Mesodermal cell (in vitro differentiated cells): ENCODE measurements at regions not wholly inside any gene's neighbourhood (a gene's known extent, or its start where the extent isn't known, plus 50 kb on each side); places are given as distances from the start of the nearest gene placed in this dataset.
"Not testable (repeated sequence)": the region's sequence is repeated elsewhere in the genome, so short reads cannot be mapped to it uniquely, and the experiment has no call there.

Experiments
- H3K27ac ChIP-seq: 2 replicates; pipeline ENCODE4 v1.7.0; 2013; ENCODE audit warnings: mild to moderate bottlenecking, low read depth, low read length, moderate library complexity; ENCODE audit not compliant: severe bottlenecking
- H3K36me3 ChIP-seq: 2 replicates; pipeline ENCODE4 v1.7.1; 2013; ENCODE audit warnings: mild to moderate bottlenecking, low read length, moderate library complexity; ENCODE audit not compliant: control insufficient read depth, insufficient read depth
- H3K4me1 ChIP-seq: one replicate; pipeline ENCODE4 v1.7.1; 2013; ENCODE audit warnings: mild to moderate bottlenecking, low read length; ENCODE audit not compliant: insufficient read depth, control insufficient read depth, poor library complexity, severe bottlenecking
- H3K4me3 ChIP-seq: 2 replicates; pipeline ENCODE4 v1.7.0; 2013; ENCODE audit warnings: low read length, control low read depth, mild to moderate bottlenecking; ENCODE audit not compliant: insufficient read depth, poor library complexity, severe bottlenecking; ENCODE audit errors: extremely low read depth
- H3K9me3 ChIP-seq: 2 replicates; pipeline ENCODE4 v1.7.1; 2013; ENCODE audit warnings: mild to moderate bottlenecking, low read length, moderate library complexity; ENCODE audit not compliant: control insufficient read depth
- WGBS, 2 experiments: methylation state at CpG; one replicate each; pipeline ENCODE4 v1.1.5; 2013; ENCODE audit warnings: missing lambda C conversion rate in 2 of 2; ENCODE audit not compliant: insufficient coverage in 2 of 2; 5-methylcytosine and 5-hydroxymethylcytosine counted together

DNA sequence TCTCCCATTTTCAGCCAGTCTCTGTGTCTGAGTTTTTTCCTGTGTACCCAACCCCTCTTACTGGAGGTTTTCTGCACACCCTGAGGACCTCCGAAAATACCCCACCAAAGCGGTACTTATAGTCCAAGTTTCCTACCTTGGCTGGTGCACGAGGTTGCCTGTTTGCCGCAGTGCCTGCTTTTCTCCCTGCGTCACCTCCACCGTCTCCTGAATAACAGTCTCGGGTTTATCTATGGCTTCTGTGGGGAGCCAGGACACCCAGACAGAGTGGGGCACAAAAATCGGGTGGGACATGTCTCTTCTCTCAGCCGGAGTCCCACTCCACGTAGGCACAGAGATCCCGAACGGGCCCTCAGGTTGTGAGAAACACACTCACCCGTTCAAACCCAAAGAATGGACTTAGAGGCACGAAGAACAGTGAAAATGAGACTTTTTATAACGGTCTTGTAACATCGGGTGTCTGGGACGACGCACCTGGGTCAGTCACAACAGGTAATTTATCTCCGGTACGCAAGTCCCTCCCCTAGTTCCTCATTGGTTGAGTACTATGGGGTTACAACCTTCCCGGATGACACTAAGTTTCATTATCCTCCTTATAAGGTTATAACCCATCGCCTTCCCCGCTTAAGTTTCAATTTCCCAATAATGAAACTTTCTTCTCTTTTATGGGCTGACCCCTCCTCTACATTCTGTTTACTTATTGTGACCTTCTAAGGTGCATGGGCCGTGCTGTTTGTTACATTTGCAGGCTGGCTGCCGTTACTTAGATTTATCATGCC, 970.2 kb upstream of the COX7C start:
- no peaks in the 10 kb centered on the region for H3K36me3 ChIP-seq
- WGBS, 2 experiments, result 87% methylated on average over 22 to 24 of the region's 25 CpGs
- H3K9me3 ChIP-seq, result no peaks in the 10 kb centered on the region
- no peaks in the 10 kb centered on the region for H3K4me1 ChIP-seq
- H3K4me3 ChIP-seq, result no peak overlapping the region
- no peak overlapping the region for H3K27ac ChIP-seq

DNA sequence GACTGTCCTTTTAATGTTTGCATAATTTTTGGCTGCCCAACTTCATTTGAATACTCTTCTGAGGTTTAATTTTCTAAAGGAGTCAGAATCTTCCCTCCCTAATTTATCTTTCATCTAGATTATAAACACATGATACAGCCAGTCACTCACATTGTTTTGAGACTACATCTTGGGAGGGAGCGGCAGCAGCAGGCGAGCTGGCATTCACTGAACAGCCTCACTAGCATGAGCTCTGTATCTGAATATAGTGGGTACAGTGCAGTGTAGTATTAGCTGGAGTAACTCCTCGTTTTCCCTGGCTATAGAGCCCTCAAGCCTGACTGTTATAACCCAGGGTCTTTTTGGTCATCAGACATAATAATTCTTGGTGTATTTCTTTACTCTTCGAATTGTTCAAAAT, 969.2 kb upstream of the COX7C start:
- Histone ChIP-seq H3K9me3 (no peaks in the 10 kb centered on the region), H3K36me3 (no peaks in the 10 kb centered on the region), H3K4me1 (no peaks in the 10 kb centered on the region), H3K4me3 (no peak overlapping the region), H3K27ac (no peak overlapping the region)
- WGBS, 2 experiments, result no CpG with 5 or more reads among the region's 4 CpGs

DNA sequence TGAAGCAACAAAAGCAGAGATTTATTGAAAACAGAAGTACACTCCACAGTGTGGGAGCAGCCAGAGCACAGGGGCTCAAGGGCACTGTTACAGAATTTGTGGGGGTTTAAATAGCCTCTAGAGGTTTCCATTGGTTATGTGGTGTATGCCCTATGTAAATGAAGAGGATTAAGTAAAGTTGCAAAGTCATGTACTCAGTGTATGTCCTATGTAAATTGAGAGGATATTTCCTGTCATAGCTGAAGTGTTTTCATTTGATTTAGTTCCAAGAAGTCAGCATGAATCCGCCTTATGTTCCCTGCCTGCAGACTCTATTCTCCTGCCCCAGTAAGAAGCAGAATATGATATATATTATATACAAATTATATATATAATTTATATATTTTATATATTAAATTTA, 966.0 kb upstream of the COX7C start:
- no CpG with 5 or more reads among the region's 1 CpG for WGBS, 2 experiments
- no peaks in the 10 kb centered on the region for H3K9me3 ChIP-seq
- H3K4me3 ChIP-seq, result no peak overlapping the region
- H3K27ac ChIP-seq, result no peak overlapping the region
- no peaks in the 10 kb centered on the region for H3K4me1 ChIP-seq
- no peaks in the 10 kb centered on the region for H3K36me3 ChIP-seq

DNA sequence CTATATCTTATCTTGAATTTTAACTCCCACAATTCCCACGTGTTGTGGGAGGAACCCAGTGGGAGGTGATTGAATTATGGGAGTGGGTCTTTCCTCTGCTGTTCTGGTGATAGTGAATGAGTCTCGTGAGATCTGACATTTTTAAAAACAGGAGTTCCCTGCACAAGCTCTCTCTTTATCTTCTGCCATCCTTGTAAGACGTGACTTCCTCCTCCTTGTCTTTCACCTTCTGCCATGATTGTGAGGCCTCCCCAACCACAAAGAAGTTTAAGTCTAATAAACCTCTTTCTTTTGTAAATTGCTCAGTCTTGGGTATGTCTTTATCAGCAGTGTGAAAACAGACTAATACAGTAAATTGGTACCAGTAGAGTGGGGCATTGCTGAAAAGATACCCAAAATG, 963.6 kb upstream of the COX7C start:
- WGBS, 2 experiments, result 83 to 94% methylated on average over 1 to 2 of the region's 3 CpGs
- H3K4me1 ChIP-seq, result not testable (repeated sequence)

DNA sequence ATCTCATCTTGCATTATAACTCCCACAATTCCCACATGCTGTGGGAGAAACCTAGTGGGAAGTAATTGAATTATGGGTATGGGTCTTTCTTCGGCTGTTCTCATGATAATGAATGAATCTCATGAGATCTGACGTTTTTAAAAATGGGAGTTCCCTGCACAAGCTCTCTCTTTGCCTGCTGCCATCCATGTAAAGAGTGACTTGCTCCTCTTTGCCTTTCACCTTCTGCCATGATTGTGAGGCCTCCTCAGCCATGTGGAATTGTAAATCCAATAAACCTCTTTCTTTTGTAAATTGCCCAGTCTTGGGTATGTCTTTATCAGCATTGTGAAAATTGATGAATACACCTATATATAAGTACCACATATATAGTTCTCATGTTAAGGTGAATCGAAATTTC, 961.7 kb upstream of the COX7C start:
- no peak overlapping the region for H3K4me3 ChIP-seq
- no peak overlapping the region for H3K27ac ChIP-seq
- no peaks in the 10 kb centered on the region for H3K9me3 ChIP-seq
- no peaks in the 10 kb centered on the region for H3K4me1 ChIP-seq
- H3K36me3 ChIP-seq, result no peaks in the 10 kb centered on the region
- WGBS, 2 experiments, result 60 to 100% methylated on average over 1 to 2 of the region's 3 CpGs

More for the DNA sequence above, 963.6 kb upstream of the COX7C start:
- H3K9me3 ChIP-seq, H3K27ac ChIP-seq, H3K36me3 ChIP-seq, H3K4me3 ChIP-seq: not testable (repeated sequence)

DNA sequence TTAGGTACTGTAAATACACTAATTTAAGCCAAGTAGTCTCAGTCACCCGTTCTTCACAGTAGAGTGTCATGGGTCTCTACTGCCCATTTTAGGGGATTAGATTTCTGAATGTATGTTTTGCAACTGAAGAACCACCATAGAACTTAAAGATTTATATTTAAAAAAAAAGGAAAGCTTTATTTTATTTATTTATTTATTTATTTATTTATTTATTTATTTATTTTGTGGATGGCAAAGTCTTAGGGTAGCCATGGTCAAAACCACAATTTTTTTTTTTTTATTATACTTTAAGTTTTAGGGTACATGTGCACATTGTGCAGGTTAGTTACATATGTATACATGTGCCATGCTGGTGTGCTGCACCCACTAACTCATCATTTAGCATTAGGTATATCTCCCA, 960.4 kb upstream of the COX7C start:
- H3K27ac ChIP-seq, H3K9me3 ChIP-seq, H3K36me3 ChIP-seq, H3K4me1 ChIP-seq, H3K4me3 ChIP-seq: not testable (repeated sequence)
- no CpG with 5 or more reads among the region's 1 CpG for WGBS, 2 experiments

DNA sequence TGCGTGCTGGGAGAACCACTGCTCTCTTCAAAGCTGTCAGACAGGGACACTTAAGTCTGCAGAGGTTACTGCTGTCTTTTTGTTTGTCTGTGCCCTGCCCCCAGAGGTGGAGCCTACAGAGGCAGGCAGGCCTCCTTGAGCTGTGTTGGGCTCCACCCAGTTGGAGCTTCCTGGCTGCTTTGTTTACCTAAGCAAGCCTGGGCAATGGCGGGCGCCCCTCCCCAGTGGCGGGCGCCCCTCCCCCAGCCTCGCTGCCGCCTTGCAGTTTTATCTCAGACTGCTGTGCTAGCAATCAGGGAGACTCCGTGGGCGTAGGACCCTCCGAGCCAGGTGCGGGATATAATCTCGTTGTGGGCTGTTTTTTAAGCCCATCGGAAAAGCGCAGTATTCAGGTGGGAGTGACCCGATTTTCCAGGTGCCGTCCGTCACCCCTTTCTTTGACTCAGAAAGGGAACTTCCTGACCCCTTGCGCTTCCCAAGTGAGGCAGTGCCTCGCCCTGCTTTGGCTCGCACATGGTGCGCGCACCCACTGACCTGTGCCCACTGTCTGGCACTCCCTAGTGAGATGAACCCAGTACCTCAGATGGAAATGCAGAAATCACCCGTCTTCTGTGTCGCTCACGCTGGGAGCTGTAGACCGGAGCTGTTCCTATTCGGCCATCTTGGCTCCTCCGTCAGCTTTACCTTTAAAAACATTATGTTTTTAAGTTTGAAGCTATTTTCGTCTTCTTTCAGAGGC, 954.6 kb upstream of the COX7C start:
- WGBS, 2 experiments, result 91 to 95% methylated on average over 8 of the region's 29 CpGs
- not testable (repeated sequence) for H3K4me1 ChIP-seq, H3K36me3 ChIP-seq, H3K9me3 ChIP-seq, H3K27ac ChIP-seq, H3K4me3 ChIP-seq

DNA sequence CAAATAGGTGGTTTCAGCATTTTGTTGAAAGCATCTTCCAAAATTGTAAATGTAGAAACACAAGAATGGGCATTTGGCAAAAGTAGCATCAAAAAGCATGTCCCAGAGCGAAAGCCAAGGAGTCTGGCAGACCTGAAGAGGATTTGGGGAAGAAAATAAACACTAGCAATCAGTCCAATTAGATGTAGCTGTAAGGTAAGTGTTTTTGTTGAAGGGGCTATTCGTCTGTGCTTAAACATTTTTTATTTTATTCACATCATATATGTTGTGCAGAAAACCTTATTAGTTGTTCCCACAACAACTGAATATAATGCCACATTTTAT, 954.1 kb upstream of the COX7C start:
- no peak overlapping the region for H3K4me3 ChIP-seq
- no peak overlapping the region for H3K27ac ChIP-seq
- no peaks in the 10 kb centered on the region for H3K9me3 ChIP-seq
- no peaks in the 10 kb centered on the region for H3K36me3 ChIP-seq
- H3K4me1 ChIP-seq, result no peaks in the 10 kb centered on the region
- 83 to 86% methylated on average over 1 of the region's 2 CpGs for WGBS, 2 experiments

DNA sequence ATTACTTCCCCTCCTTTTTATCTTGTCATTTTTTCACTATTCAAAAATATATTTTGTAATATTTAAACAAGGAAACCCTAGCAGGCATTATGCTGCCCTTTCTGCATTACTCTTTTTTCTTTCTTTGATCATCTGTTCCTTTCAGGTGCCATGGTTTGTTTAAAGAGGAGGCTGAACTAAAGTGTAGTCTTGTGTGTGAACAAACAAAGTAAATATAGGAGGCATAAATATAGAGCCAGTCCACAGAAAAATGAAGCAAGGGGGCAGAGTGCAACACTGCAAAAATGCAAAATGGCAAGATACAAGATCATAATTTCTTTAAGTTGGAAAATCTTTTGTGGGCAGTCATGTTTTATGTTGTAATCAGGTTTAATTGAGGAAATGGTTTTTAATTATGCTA, 947.3 kb upstream of the COX7C start:
- Histone ChIP-seq H3K9me3 (no peaks in the 10 kb centered on the region), H3K27ac (no peak overlapping the region), H3K4me1 (no peaks in the 10 kb centered on the region), H3K4me3 (no peak overlapping the region), H3K36me3 (no peaks in the 10 kb centered on the region)

DNA sequence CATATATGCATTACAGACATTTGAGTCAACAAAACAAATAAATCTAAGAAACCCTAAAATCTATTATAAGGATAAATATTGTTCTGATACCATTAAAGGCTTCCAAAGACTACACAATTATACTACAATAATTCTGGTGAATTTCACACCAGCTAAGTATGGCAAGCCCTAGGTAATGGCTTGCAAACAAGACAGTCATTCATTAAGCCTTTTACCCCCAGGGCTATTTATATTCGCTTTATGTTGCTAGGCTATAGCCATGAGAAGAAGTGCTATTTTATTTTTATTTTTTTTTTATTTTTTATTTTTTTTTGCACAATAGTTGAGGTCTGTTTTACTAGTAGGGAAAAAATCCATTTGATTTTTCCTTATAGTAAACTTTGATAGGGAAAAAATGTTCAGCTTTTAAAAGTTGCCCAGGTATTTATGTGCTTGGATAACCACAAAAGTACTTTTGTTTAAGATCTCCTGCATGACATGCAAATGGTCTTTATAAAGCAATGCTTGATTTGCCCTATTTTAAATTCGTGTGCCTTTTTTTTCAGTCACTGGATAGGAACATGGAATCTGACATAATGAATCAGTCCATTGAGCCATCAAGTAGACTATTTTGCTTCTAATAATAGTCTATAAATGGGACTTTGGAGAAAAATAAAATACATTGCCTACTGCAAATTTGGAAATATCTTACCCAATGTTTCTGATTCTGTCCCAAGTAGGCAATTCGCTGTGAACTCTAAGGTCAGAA, 946.3 kb upstream of the COX7C start:
- H3K27ac ChIP-seq, result no peak overlapping the region
- H3K4me1 ChIP-seq, result no peaks in the 10 kb centered on the region
- H3K36me3 ChIP-seq, result no peaks in the 10 kb centered on the region
- H3K4me3 ChIP-seq, result no peak overlapping the region
- 80% methylated on average over 1 of the region's 3 CpGs; no CpG with 5 or more reads in 1 of the 2 experiments for WGBS, 2 experiments
- no peaks in the 10 kb centered on the region for H3K9me3 ChIP-seq

DNA sequence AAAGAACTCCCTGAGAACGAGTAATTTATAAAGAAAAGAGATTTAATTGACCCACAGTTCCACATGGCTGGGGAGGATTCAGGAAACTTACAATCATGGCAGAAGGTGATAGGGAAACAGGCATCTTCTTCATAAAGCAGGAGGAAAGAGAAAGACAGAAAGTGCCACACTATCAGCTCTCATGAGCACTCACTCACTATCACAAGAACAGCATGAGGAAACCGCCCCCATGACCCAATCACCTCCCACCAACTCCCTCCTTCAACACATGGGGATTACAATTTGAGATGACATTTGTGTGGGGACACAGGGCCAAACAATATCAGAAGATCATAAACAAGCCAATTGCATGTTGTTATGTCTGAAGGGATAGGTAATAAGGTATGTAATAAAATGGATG, 935.9 kb upstream of the COX7C start:
- H3K4me3 ChIP-seq, result no peak overlapping the region
- H3K4me1 ChIP-seq, result no peaks in the 10 kb centered on the region
- WGBS, 2 experiments, result no CpG with 5 or more reads among the region's 2 CpGs
- H3K27ac ChIP-seq, result no peak overlapping the region
- no peaks in the 10 kb centered on the region for H3K36me3 ChIP-seq
- no peaks in the 10 kb centered on the region for H3K9me3 ChIP-seq
